ENCODE measurements at regions not wholly inside any gene's neighbourhood (a gene's known extent, or its start where the extent isn't known, plus 50 kb on each side); places are given as distances from the start of the nearest gene placed in this dataset.

DNA sequence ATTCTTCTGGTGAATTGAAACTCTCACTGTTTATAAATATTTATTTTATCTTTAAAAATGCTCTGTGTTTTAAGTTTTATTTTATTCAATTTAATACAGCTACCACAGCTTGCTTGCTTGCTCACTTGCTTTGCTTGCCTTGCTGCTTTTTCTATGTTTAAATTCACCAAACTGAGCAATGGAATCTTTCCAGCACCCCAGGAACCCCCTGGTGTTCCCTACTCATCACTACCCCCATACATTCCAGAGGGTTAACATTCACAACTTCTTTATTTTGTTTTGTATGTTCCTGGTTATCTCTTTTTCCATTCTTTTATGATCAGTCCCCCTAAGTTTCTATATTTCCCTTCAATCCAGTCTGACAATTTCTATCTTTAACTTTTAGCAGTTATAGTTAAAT lies 166.5 kb upstream of the COL1A2 start (continued):
- peak; percentile 48; the same call in 1 of the 2 replicates for TF ChIP-seq TEAD4 (IDR thresholded peaks at IDR 0.05; ENCODE audit: low read depth, low read length)
- TF ChIP-seq NANOG (IDR thresholded peaks at IDR 0.05; ENCODE audit: insufficient read depth, low read depth, low read length, poor library complexity, severe bottlenecking), result no peak
- no peak for TF ChIP-seq SUZ12 (IDR thresholded peaks at IDR 0.05; ENCODE audit: low read length)

Measured in H1 (cell line).